Endothelial cell (in vitro differentiated cells): ENCODE measurements at regions not wholly inside any gene's neighbourhood (a gene's known extent, or its start where the extent isn't known, plus 50 kb on each side); places are given as distances from the start of the nearest gene placed in this dataset.

Experiments
- DNase-seq: peaks from one replicate; pipeline ENCODE4 v3.0.0; 2021; ENCODE audit warnings: low spot score
- H3K27ac Mint-ChIP-seq: one replicate; pipeline ENCODE4 v1.8.0; 2021; ENCODE audit warnings: mixed read lengths, inconsistent platforms; ENCODE audit not compliant: unreplicated experiment
- H3K27me3 Mint-ChIP-seq: one replicate; pipeline ENCODE4 v1.8.0; 2021; ENCODE audit warnings: mild to moderate bottlenecking, moderate library complexity, mixed read lengths, inconsistent platforms; ENCODE audit not compliant: unreplicated experiment
- H3K36me3 Mint-ChIP-seq: one replicate; pipeline ENCODE4 v1.8.0; 2021; ENCODE audit warnings: mild to moderate bottlenecking, low read depth, mixed read lengths, inconsistent platforms; ENCODE audit not compliant: unreplicated experiment
- H3K4me1 Mint-ChIP-seq: one replicate; pipeline ENCODE4 v1.8.0; 2021; ENCODE audit warnings: mild to moderate bottlenecking, mixed read lengths, inconsistent platforms; ENCODE audit not compliant: unreplicated experiment
- H3K4me3 Mint-ChIP-seq: one replicate; pipeline ENCODE4 v1.8.0; 2021; ENCODE audit warnings: mild to moderate bottlenecking, mixed read lengths, inconsistent platforms; ENCODE audit not compliant: unreplicated experiment
- H3K9me3 Mint-ChIP-seq: one replicate; pipeline ENCODE4 v1.8.0; 2021; ENCODE audit warnings: mixed read lengths, inconsistent platforms; ENCODE audit not compliant: unreplicated experiment
- CTCF ChIP-seq: fragments of 200-600 bp; sonication (generic); IDR thresholded peaks from one replicate; pipeline ENCODE4 v1.5.0; 2021; ENCODE audit warnings: antibody characterized with exemption; ENCODE audit not compliant: unreplicated experiment

- Mint-ChIP-seq H3K27ac (no peak overlapping the region), H3K27me3 (peaks cover 1% of the 10 kb centered on the region), H3K9me3 (no peaks in the 10 kb centered on the region), H3K36me3 (no peaks in the 10 kb centered on the region), H3K4me3 (no peak overlapping the region), H3K4me1 (no peaks in the 10 kb centered on the region)
- TF ChIP-seq CTCF: no peak
- no peak for DNase-seq
These were observed 77.5 kb upstream of the PAPOLG start for GRCh38 chr2:60678551-60678950.

DNA sequence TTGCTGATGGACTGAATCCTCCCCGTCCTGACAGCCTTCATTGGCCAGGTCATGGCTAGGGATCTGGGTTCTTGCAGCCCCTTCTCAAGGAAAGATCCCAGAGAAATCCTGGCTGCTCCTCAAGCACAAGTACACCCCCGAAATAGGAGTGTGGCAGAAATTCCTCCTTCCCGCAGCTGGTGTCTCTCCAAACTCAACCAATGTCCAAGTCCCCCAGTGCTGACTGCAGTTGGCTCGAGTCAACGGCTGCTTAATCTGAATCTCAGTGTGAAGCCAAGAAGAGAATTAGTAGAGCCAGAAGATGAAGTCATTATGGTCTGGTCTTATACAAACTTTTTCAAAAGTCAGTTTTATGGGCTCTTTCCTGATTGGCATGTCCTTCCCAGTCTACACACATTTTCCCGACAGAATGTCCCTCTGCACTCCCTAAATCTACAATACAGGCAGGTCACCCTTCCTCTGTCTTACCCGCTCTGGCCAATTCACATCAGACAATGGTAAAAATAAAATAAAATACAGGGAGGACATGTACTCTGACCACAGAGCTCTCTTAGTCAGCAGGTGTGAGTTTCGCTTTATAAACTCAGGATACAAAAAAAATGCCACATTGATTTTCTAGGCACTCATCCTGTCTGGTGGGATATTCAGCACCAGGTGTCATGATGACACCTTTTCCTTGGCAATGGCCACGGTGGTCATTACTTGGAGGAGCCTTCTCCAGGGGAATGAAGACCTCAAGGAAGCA lies 76.9 kb upstream of the PAPOLG start:
- peaks cover 1% of the 10 kb centered on the region for H3K27me3 Mint-ChIP-seq
- no peaks in the 10 kb centered on the region for H3K9me3 Mint-ChIP-seq
- H3K4me3 Mint-ChIP-seq: no peak overlapping the region
- H3K27ac Mint-ChIP-seq: no peak overlapping the region
- no peak for DNase-seq
- TF ChIP-seq CTCF: no peak
- H3K4me1 Mint-ChIP-seq: no peaks in the 10 kb centered on the region
- H3K36me3 Mint-ChIP-seq: no peaks in the 10 kb centered on the region

GRCh38 chr2:60693551-60693950 lies 62.5 kb upstream of the PAPOLG start:
- no peaks in the 10 kb centered on the region for H3K36me3 Mint-ChIP-seq
- no peaks in the 10 kb centered on the region for H3K9me3 Mint-ChIP-seq
- no peak for DNase-seq
- no peaks in the 10 kb centered on the region for H3K27me3 Mint-ChIP-seq
- H3K27ac Mint-ChIP-seq: no peak overlapping the region
- no peaks in the 10 kb centered on the region for H3K4me1 Mint-ChIP-seq
- TF ChIP-seq CTCF: no peak
- no peak overlapping the region for H3K4me3 Mint-ChIP-seq

DNA sequence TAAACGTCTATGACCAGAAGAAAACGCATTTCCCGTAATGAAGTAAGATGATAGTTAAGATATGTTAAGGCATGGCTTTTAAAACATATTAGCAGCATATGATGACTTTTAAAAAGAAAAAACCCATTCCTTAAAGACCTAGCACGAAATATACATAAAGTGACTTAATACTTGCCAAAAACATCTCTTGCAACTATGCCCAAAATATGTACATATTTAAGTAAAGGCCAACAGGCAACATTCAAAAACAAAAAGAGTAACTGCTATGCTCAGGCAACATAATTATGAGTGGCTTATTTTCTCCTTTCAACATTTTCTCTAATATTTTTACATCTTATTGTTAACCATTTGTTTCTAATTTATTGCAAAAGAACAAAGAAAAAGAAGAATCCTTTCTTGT lies 60.3 kb upstream of the PAPOLG start:
- no peaks in the 10 kb centered on the region for H3K4me1 Mint-ChIP-seq
- H3K9me3 Mint-ChIP-seq: no peaks in the 10 kb centered on the region
- TF ChIP-seq CTCF: no peak
- no peaks in the 10 kb centered on the region for H3K36me3 Mint-ChIP-seq
- H3K4me3 Mint-ChIP-seq: no peak overlapping the region
- H3K27ac Mint-ChIP-seq: no peak overlapping the region
- no peaks in the 10 kb centered on the region for H3K27me3 Mint-ChIP-seq
- no peak for DNase-seq

GRCh38 chr2:60699617-60700016 lies 56.5 kb upstream of the PAPOLG start:
- Mint-ChIP-seq H3K36me3 (no peaks in the 10 kb centered on the region), H3K27me3 (no peaks in the 10 kb centered on the region), H3K9me3 (no peaks in the 10 kb centered on the region), H3K4me1 (no peaks in the 10 kb centered on the region), H3K27ac (no peak overlapping the region), H3K4me3 (no peak overlapping the region)
- TF ChIP-seq CTCF: no peak
- no peak for DNase-seq
